ENCODE measurements at regions not wholly inside any gene's neighbourhood (a gene's known extent, or its start where the extent isn't known, plus 50 kb on each side); places are given as distances from the start of the nearest gene placed in this dataset.

GRCh38 chr10:124143721-124144120 lies 50.3 kb upstream of the CHST15 start:
- no peak for TF ChIP-seq CTCF (conservative IDR thresholded peaks at IDR 0.05; ENCODE audit: low read depth in 2 of 2)
- no peak for TF ChIP-seq ZNF462 (CRISPR knock-in tag; IDR thresholded peaks at IDR 0.05)
- no peak for TF ChIP-seq CREB1 (CRISPR knock-in tag; IDR thresholded peaks at IDR 0.05; ENCODE audit: low read depth)
- TF ChIP-seq EZH2phosphoT487 (IDR thresholded peaks at IDR 0.05; ENCODE audit: unreplicated experiment), result no peak
- TF ChIP-seq POLR2AphosphoS5 (IDR thresholded peaks at IDR 0.05; ENCODE audit: low read depth), result no peak
- TF ChIP-seq REST (IDR thresholded peaks at IDR 0.05; ENCODE audit: unreplicated experiment), result no peak
- TF ChIP-seq EZH2 (IDR thresholded peaks at IDR 0.05; ENCODE audit: low read depth, unreplicated experiment), result no peak
- TF ChIP-seq NANOG (IDR thresholded peaks at IDR 0.05; ENCODE audit: borderline replicate concordance), result no peak
- TF ChIP-seq JUNB (IDR thresholded peaks at IDR 0.05; ENCODE audit: unreplicated experiment), result no peak
